Left forelimb (tissue), 1 donor: ENCODE measurements at regions not wholly inside any gene's neighbourhood (a gene's known extent, or its start where the extent isn't known, plus 50 kb on each side); places are given as distances from the start of the nearest gene placed in this dataset.

Experiments used
- DNase-seq: peaks from one replicate; pipeline ENCODE4 v3.0.0-alpha.2; 2018; ENCODE audit warnings: low spot score

DNA sequence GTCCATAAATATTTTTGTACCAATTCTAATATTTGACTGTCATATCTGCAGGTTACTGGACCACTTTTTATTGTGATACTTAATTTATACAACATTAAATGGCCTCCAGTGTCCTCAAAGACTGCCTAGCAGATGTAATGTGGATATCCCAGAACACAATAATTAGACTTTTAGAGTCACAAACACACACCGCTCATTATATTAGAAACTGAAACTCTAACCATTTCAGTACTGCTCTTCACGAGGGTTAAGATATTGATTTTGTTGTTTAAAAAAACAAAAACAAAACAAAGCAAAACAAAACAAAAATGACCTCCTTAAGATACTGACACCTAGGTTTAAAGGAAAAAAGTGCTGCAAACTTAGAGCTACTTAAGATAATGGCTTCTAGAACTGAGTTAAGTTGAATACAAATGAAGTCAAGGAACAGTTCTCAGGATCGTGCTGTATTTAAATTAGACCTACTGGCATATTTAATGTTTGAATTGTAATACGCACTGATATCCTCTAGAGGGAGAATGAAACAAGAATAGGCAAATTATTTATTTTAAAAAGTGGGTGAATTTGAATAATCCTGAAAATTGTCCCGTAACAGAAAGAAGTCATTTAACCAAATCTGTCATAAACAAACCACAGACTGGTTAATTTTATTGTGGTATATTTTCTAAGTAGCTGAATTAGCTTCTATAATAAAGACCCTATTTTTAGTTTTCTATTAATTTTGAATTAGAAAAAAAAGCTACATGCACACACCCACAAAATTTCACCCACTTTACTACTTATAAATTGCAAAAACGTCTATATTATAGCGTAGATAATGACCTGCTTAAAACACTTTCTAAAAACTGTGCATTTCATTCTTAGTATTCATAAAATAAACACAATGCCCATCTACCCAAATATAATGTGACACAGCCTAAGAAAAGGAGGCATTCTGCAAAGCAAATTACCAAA lies 395.2 kb upstream of the DCN start:
- no peak for DNase-seq

DNA sequence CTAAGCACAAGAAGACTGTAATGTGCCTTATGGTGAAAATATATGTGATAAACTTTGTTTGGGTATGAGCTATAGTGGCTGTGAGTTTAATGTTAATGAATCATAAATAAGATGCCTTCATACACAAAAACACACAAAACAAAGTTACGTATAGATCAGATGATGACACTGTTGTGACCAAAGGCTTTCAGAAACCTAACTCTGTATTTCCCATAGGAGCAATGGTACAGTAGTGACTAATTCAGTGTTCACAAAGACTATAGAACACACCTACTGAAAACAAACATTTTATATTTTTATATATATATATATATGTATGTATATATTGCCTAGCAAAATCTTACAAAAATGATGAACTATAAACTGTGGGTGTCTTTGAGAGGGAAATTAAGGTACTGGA lies 393.8 kb upstream of the DCN start:
- DNase-seq = no peak

DNA sequence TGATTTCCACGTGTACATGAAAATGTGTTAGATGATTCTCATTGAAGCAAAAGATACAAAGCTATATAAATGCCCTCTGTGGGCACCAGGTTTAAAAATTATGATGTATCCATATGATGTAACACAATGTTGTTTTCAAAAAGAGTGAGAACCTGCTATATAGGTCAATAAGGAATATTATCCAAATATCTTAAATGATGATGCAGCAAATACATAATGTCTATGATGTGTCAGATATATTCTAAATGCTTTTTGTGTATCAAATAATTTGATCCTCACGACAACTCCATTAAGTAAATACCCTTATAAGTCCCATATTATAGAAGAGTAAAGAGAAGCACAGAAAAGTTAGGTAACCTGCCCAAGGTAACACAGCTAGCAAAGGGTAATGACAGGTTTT lies 393.0 kb upstream of the DCN start:
- DNase-seq = no peak

DNA sequence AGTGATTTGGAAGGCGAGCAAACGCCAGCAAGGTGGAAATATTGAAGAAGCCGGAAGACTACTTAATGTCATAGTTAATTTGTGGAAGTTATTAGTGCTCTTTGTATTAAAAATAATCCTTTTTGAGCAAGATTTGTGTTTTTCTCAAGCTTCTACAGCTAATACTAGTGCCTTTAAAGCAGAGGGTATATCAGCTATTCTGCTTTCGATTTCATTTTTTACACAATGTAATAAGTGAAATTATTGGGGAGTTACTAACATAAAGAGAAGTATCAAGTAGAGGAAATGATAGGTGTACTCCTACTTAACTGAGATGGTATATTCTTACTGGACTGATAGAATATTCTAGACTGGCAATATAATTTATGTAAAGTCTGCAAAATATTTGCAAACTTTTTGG lies 392.4 kb upstream of the DCN start:
- no peak for DNase-seq

DNA sequence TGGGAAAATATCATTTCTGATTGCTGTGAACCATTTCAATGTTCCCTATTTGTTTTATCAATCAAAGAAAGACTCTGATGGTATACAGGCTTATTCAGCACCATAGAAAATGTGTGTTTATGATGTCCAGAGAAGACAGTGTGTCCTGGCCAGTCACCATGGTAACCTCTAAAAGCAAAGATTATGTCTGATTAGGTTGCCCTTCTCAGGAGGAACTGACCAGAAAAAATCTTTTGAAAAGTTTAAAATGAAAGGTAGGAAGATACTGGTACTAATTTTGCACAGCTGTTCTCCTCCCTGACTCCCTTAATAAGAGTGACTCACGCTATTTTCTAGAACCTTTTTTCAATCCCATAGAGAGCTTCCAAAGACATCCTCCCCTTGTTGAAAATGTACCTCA lies 391.8 kb upstream of the DCN start:
- DNase-seq = no peak

DNA sequence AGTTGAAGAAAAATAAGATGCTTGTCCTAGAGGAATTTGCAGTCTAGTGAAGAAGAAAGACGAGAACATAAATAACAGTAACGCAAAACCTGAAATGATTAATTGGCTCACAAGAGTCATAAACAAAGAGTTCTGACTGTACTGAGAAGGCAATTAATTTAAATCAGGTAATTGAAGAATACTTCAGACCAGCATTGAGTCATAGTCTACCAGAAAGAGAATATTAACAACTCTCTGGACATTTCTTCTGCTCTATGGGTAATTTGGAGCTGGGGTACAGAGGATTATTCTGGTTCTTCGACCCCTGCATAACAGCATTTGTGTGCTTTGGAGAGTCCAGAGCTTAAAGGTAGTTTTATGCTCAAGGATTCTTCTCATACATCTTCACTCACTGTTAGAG lies 390.3 kb upstream of the DCN start:
- no peak for DNase-seq

DNA sequence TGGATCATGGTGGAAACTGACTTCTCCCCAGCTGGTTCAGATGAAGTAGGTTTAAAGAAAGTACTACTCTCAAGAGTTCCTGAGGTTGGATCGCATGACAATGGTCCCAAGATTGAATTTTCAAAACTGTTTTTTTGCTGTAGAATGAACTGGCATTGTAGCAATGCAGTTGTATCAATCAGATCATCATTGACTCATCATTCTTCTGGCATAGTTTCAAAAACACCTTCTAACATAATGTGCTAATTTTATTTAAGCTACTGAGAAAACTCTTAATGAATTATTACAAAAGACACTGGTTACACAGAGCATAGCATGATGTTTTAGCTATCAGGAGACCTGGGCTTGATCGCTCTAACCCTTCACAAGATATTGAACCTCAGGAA lies 384.5 kb upstream of the DCN start:
- no peak for DNase-seq

DNA sequence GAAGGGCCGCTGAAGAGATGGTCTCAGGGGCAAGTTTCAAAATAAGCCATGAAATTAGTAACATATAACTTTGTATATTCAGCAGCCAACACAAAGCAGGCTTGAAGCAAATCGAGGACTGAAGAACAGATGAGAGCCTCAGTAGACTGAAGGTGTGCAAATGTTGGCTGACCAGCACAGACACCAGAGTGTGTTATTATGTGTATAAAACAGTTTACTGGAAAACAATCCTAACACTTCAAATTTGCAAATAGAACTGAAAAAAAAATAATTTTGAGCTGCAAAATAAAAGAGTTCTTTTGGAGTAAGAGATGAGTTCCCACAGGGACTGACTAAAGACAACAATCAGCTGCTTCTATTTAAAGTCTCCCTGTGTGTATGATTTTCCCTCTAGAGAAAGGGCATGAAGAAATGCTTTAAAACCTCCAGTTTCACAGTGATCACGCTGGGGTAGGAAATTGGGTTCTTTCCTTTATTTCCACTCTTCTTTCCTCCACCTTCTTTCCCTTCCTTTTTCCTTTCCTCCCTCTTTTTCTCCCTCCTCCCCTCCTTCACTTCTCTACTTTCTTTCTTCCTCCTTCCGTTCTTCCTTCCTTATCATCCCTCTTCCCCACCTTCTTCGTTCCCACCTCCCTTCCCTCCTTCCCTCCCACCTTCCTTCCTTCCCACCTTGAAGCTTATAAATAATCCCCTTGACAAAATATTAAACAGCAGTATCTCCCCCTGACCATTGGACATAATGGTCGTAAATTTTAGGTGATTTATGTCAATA lies 383.9 kb upstream of the DCN start:
- no peak for DNase-seq

DNA sequence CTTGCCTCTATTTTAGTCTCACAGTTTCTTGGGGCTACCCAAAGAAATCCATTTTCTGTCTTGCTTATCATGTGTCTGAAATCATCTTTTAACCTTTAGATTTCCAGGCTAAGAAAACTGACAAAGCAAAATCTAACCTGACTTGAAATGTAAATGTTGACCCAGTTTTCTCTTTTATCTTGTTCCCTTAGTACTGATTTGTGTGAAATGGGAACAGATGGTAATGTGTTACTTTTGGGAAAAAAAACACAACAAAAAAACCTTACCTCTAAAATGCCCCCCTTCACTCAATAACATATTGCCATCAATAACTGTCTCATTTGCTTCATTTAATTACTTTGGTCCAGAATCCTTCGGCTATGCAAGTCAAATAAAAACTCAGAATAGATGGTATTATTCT lies 383.2 kb upstream of the DCN start:
- no peak for DNase-seq

DNA sequence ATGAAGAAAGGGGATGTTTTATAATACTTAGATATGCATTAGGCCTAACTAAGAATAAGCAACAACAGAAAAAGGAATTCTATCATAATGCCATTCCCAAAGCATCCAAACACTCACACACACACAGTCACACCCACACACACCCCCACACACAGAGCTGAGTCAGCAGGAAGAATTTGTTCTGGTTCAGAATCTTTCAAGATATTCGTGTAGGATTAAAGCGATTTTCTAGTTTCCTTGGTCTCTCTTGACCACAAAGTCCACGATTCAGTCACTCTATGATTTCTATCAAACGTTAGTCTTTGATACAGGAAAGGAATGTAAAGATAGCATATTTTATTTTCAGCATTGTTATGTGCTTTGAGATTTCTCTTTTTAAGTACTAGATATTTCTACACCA lies 382.6 kb upstream of the DCN start:
- no peak for DNase-seq

DNA sequence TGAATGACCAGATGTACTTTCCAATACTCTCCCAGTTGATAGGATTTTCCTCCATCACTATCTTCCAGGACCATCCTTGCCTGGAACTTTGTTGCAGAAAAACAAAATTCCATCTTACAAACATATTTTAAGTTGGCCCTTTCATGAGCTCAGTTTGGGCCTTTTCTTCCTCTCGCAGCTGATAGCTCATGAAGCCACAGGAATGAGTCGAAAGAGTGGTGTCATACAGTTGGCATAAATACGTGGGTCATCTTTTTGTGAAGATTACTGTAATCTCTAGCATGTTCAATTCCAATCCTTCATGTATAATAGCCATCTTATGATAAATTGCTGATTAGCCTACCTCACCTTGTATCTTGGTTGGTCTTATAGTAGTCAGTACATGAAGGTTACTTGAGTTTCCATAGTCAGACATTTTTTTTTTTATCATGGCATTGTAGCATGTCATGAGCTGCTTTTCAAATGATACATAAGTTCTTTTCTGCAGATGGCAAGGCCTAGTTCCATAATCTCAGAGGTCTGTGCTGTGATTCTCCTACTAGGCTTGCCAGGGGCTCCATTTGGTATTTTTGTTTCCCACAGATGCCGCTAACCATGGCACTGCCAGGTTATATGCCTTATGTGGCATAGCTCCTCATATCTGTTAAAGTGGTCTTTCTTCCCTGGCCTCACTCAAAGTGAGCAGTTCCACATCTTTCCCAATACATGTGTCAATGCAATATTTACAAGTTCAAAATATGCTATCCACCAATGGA lies 380.6 kb upstream of the DCN start:
- DNase-seq = no peak

DNA sequence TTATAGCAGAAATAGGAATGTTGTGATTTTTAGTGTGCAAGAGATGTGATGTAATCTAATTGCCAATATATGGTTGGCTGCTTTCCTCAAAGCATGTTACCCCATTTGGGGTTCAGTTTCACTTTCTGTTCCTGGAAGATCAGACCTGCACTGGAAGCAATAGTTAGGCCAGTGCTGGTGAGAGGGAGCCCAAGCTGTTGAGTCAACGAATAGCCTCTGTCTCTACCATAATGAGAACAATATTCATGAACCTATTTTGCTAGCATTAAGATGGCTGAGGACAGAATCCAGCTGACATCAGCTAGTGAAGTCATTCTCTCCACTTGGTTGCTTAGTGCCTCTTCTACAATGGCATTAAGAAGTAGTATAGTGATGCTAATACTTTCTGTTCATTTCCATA lies 379.9 kb upstream of the DCN start:
- DNase-seq = no peak

DNA sequence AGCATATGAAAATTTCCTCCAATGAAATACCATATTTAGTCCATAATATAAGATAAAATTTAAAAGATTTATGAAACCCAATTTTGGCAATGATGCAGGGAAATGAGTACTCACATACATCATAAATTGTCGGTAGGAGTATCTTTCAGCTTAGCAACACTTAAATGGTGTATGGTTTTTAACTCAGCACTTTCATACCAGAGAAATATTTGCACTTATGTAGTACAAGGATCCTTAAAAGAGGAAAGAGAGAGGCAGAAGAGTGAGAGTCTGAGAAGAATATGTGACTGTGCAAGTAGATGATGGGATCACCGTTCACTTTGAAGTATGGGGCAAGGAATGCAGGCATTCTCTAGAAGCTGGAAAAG lies 379.3 kb upstream of the DCN start:
- no peak for DNase-seq

DNA sequence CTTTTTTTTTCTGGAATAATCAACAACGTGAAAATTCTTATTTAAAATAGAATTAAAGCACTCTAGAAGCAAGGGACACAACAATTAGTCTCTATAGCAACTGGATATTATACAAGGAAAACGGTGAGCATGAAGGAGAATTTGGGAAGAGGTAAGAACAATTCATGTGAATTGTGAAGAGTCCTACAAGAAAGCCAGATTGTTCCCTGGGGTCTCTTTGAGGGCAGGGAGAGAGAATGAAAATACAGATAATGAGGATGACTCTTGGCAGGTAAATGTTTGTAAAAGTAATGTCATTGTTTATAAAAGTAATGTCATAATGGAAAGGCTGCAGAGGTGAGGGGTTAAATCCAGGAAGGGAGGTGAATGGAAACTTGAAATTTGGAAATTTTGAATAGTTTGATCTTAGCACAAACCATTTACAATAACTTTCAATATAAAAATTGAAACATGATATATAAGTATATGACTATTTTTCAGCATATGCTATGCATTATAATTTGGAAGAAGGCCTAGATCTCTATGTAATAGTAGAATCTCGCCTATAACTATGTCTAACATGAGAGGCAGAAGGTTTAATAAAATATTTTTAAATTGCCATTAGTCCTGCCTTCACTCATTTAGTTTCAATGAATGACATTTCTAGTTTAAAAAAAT lies 378.8 kb upstream of the DCN start:
- DNase-seq = no peak

DNA sequence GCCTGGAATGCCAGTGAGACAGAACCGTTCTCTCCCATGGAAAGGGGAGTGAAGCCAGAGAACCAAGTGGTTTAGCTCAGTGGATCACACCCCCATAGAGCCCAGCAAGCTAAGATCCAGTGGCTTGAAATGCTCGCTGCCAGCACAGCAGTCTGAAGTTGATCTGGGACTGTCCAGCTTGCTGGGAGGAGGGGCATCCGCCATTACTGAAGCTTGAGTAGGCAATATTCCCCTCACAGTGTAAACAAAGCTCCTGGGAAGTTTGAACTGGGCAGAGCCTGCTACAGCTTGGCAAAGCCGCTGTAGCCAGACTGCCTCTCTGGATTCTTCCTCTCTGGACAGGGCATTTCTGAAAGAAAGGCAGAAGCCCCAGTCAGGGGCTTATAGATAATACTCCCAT lies 374.3 kb upstream of the DCN start:
- no peak for DNase-seq

DNA sequence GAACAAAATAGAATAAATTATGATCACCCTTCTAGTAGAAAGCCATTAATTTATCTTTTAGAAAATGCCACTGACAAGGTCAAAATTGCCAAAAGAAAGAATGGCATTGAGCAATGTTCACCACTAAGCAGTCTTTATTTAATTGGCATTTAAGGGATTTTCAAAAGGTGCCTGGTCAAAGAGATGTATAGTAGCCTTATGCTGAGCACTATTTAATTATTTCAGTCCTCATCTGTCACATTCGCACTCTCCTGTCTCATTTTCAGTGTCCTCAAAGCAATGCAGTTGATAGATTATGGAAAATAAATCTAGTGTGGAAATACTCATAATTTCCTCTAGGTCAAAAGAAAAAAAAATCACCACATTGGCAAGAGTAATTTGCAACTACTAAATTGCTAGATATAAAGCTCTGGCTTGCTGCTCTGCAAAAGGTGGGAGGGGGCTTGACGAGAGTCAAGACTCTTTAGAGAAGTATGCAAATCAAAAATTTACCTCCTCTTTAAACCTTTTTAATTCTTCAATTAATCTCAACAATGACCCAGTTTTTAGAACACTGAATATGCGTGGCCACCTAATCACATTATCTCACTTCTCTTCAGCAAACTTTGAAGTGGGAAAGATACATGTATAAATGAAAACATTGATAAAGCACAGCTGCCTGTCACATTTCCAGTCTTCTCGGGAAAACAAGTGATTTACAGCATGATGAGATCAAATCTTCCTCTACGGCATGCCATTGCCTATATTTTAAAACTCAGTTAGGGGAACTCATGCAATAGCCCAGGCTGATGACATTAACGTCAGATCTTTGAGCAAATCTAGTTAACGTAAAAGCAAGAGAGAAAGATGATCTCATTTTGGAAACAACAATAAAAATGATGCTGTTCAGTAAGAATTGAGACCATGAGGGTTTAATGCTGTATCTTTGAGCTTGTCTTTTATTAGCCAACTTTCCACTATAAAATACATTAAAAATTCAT lies 373.1 kb upstream of the DCN start:
- DNase-seq = no peak

DNA sequence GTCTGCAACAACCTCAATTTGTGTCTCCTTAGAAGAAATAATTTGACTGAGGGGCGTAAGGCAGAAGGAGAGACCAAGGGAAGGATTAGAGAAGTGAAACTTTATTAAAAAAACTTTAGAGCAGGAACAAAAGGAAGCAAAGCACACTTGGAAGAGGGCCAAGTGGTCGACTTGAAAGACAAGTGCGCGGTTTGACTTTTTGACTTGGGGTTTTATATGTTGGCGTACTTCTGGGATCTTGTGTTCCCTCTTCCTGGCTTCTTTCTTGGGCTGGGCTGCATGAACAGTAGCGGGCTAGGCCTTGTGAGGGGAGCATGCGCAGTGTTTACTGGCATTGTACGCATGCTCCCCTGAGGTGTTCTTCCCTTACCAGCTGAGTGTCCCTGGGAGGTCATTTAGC lies 369.3 kb upstream of the DCN start:
- DNase-seq = no peak

DNA sequence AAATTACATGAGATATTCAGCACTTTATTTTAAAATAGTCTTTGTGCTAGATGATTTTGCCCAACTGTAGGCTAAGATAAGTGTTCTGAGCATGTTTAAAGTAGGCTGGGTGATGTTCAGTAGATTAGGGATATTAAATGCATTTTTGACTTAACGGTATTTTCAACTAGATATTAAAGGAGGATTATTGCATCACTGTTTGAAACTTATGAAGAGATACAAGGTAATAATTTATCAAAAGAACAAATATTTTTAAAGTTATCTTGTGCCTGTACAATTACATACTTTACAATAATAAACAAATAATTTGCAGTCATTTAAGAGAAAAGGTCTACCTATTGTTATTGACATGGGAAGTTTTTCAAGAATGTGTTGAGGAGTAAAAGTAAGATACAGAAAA lies 368.6 kb upstream of the DCN start:
- no peak for DNase-seq

DNA sequence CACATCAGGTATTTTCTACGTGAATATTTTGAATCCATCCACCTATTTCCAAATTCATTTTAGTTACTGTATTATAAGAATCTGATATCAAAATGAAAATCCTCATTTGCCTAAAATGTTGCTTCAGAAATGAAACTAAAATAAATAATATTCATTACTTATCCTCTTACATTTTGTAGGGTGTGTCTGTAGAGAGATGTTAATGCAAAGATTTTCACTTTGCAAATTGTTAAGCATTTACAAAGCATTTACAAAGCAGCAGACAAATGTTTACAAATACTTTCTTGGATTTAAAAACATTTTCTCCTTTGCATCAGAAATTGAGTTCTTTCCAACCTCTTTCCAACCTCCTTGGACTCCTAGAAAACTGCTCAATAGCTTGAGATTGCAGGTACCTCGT lies 360.0 kb upstream of the DCN start:
- no peak for DNase-seq

DNA sequence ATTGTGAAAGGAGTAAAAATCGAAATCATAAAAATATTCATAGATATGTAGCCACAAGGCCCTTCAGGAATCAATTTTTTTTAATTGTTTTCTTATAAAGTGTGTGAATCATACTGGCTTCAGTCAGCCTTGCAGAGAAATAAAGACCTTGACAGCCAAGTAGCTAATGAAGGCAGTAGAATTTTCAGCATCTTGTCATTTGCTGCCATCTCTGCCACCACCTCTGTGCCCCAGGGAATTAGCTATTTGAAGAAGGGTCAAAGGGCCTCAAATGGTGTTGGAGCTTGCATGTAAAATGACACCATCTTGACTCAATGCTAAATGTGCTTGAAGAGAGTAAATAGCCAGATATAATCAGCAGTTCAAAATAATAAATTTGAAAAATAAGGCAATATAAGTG lies 359.4 kb upstream of the DCN start:
- no peak for DNase-seq

DNA sequence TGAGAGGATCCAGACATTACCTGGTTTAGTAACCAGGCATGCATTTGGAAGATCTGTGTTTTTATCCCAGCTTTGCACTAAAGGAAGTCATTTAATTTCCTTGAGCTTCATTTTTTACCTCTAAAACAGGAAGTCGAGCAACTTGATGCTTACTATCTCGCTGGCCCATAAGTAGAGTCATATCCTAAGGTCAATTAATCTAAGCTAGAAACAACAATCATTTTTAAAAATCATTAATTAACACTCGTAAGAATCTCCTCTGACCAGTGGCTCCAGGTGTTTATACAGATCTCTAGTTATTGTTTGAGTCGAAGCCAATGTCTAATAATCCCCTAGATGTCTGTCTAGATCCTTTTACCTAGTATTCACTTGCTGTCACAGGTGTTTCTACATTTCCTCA lies 355.8 kb upstream of the DCN start:
- DNase-seq = no peak
